K562 (cell line): ENCODE measurements at regions not wholly inside any gene's neighbourhood (a gene's known extent, or its start where the extent isn't known, plus 50 kb on each side); places are given as distances from the start of the nearest gene placed in this dataset.
A peak's percentile ranks its signal among the peaks of the same experiment; 100 is the strongest.

Experiments used
- CBX3 ChIP-seq, 2 experiments: IDR thresholded peaks; 1 replicate in 1 of 2; 2 replicates in 1 of 2; pipeline ENCODE4 v1.6.1; 2012; ENCODE audit warnings: inconsistent platforms in 2 of 2, low read length in 2 of 2, borderline replicate concordance in 1 of 2, control low read depth in 1 of 2
- CUX1 ChIP-seq: fragments of 200-800 bp; sonication (Bioruptor generic); IDR thresholded peaks from 2 replicates; pipeline ENCODE4 v1.6.1; 2016; ENCODE audit warnings: missing genetic modification characterization, missing compliant biosample characterization
- GTF2A2 ChIP-seq: IDR thresholded peaks from 2 replicates; pipeline ENCODE4 v1.6.1; 2016; ENCODE audit warnings: mild to moderate bottlenecking, missing genetic modification characterization, missing compliant biosample characterization
- KDM4B ChIP-seq, 2 experiments: fragments of 450-650 bp in 1 of 2; sonication (generic) in 1 of 2; IDR thresholded peaks; 2 replicates each; pipeline ENCODE4 v1.6.1; 2016 to 2017; ENCODE audit warnings: borderline replicate concordance in 2 of 2, antibody characterized with exemption in 1 of 2, low read depth in 1 of 2, mild to moderate bottlenecking in 1 of 2
- MAX ChIP-seq: sonication (generic); formaldehyde crosslinking; IDR thresholded peaks from 2 replicates; pipeline ENCODE4 v1.9.0; 2022; ENCODE audit warnings: mild to moderate bottlenecking, missing genetic modification reagents
- MYBL2 ChIP-seq, 2 experiments: fragments of 450-650 bp in 1 of 2; sonication (generic) in 1 of 2; formaldehyde crosslinking in 1 of 2; IDR thresholded peaks; 2 replicates each; pipeline versions ENCODE4 v1.6.1 to v1.8.1; 2017 to 2022; ENCODE audit warnings: borderline replicate concordance in 1 of 2, inconsistent platforms in 1 of 2, low read depth in 1 of 2, mild to moderate bottlenecking in 1 of 2, missing genetic modification reagents in 1 of 2, moderate library complexity in 1 of 2
- MYNN ChIP-seq, 2 experiments: sonication (generic); formaldehyde crosslinking in 1 of 2; IDR thresholded peaks; 2 replicates each; pipeline versions ENCODE4 v1.5.0 to v1.6.1; 2016 to 2020; ENCODE audit warnings: antibody characterized with exemption in 1 of 2, missing genetic modification reagents in 1 of 2
- NFIC ChIP-seq: fragments of 450-650 bp; IDR thresholded peaks from 2 replicates; pipeline ENCODE4 v1.6.1; 2017; ENCODE audit warnings: mild to moderate bottlenecking, inconsistent platforms
- RBBP5 ChIP-seq: fragments of 200-600 bp; sonication (generic); IDR thresholded peaks from 2 replicates; pipeline ENCODE4 v1.6.1; 2012; ENCODE audit warnings: borderline replicate concordance, mild to moderate bottlenecking, low read length, control low read depth, inconsistent platforms; ENCODE audit not compliant: insufficient read depth, poor library complexity, severe bottlenecking
- SRSF3 ChIP-seq: fragments of 200-400 bp; formaldehyde crosslinking; IDR thresholded peaks from 2 replicates; pipeline ENCODE4 v1.6.1; 2016; ENCODE audit warnings: mild to moderate bottlenecking, low read length, moderate library complexity; ENCODE audit not compliant: insufficient read depth
- STAG1 ChIP-seq: sonication (generic); formaldehyde crosslinking; IDR thresholded peaks from 2 replicates; pipeline ENCODE4 v1.5.0; 2020; ENCODE audit warnings: missing genetic modification reagents, borderline replicate concordance
- TCF15 ChIP-seq: fragments of 250-450 bp; sonication (Bioruptor Pico); IDR thresholded peaks from 2 replicates; pipeline ENCODE4 v1.8.0; 2022; ENCODE audit warnings: moderate library complexity, mild to moderate bottlenecking, inconsistent platforms
- THRAP3 ChIP-seq: fragments of 450-650 bp; IDR thresholded peaks from 2 replicates; pipeline ENCODE4 v1.6.1; 2016; ENCODE audit warnings: mild to moderate bottlenecking, inconsistent platforms, borderline replicate concordance
- UBTF ChIP-seq, 2 experiments: IDR thresholded peaks; 2 replicates each; pipeline ENCODE4 v1.6.1; 2012; ENCODE audit warnings: improper control_type of control experiment in 2 of 2, low read depth in 2 of 2, low read length in 2 of 2, borderline replicate concordance in 1 of 2
- ZNF212 ChIP-seq: fragments of 450-650 bp; formaldehyde crosslinking; IDR thresholded peaks from 2 replicates; pipeline ENCODE4 v1.4.0; 2020; ENCODE audit warnings: mild to moderate bottlenecking
- ZNF263 ChIP-seq: sonication (generic); formaldehyde crosslinking; IDR thresholded peaks from 2 replicates; pipeline ENCODE4 v1.8.0; 2022; ENCODE audit warnings: mild to moderate bottlenecking, missing genetic modification reagents, borderline replicate concordance
- ZNF311 ChIP-seq: fragments of 250-450 bp; sonication (Bioruptor Pico); IDR thresholded peaks from 2 replicates; pipeline ENCODE4 v1.4.0; 2020; ENCODE audit warnings: mild to moderate bottlenecking, moderate library complexity

- no peak for TF ChIP-seq KDM4B (IDR thresholded peaks at IDR 0.05; ENCODE audit: borderline replicate concordance in 2 of 2, low read depth in 1 of 2)
- no peak for TF ChIP-seq CUX1
- no peak for TF ChIP-seq GTF2A2 (tag)
- no peak for TF ChIP-seq NFIC
- TF ChIP-seq MAX (CRISPR knock-in tag): no peak
- no peak for TF ChIP-seq THRAP3
- no peak for TF ChIP-seq STAG1
- no peak for TF ChIP-seq ZNF212 (CRISPR knock-in tag)
- TF ChIP-seq CBX3 (IDR thresholded peaks at IDR 0.05; ENCODE audit: borderline replicate concordance in 1 of 2, low read length in 2 of 2): no peak
- no peak for TF ChIP-seq RBBP5
- no peak for TF ChIP-seq SRSF3
- TF ChIP-seq ZNF311 (CRISPR knock-in tag): no peak
- no peak for TF ChIP-seq TCF15
- no peak for TF ChIP-seq ZNF263 (CRISPR knock-in tag)
- TF ChIP-seq MYNN (IDR thresholded peaks at IDR 0.05): peak; percentile 26; the same call in 1 of the 2 replicates
- TF ChIP-seq MYNN (CRISPR knock-in tag; IDR thresholded peaks at IDR 0.05): no peak
- TF ChIP-seq UBTF (IDR thresholded peaks at IDR 0.05; ENCODE audit: borderline replicate concordance in 1 of 2, low read depth in 2 of 2, low read length in 2 of 2): peak in 1 of 2 experiments; percentile 63; a peak in 1 of 4 replicates
- TF ChIP-seq MYBL2 (IDR thresholded peaks at IDR 0.05; ENCODE audit: low read depth): no peak
- no peak for TF ChIP-seq MYBL2 (CRISPR knock-in tag; IDR thresholded peaks at IDR 0.05; ENCODE audit: borderline replicate concordance)
Observed at GRCh38 chr1:113210248-113210647, 137.2 kb downstream of the LRIG2 start (continued).
